ENCODE measurements at regions not wholly inside any gene's neighbourhood (a gene's known extent, or its start where the extent isn't known, plus 50 kb on each side); places are given as distances from the start of the nearest gene placed in this dataset.
"Not testable (repeated sequence)": the region's sequence is repeated elsewhere in the genome, so short reads cannot be mapped to it uniquely, and the experiment has no call there.

DNA sequence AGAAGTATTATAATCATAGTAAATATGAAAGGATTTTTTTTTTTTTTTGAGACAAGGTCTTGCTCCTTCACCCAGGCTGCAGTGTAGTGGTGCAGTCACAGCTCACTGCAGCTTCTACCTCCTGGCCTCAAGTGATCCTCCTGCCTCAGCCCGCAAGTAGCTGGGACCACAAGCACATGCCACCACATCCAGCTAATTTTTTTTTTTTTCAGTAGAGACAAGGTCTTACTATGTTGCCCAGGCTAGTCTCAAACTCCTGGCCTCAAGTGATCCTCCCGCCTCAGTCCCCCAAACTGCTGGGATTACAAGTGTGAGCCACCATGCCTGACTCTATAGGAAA is 86.2 kb upstream of the FOXN2 start:
- no peak for FAIRE-seq

DNA sequence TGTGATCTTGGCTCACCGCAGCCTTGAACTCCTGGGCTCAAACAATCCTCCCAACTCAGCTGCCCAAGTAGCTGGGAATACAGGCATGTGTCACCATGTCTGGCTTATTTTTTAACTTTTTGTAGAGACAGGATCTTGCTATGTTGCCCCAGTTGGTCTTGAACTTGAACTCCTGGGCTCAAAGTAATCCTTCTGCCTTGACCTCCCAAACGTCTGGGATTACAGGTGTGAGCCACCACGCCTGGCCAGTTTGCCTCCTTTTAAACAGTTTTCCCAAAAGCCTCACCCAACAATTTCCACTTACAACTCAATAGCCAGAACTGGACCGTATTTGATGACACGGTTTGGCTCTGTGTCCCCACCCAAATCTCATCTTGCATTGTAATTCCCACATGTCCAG is 85.4 kb upstream of the FOXN2 start:
- FAIRE-seq = no peak

DNA sequence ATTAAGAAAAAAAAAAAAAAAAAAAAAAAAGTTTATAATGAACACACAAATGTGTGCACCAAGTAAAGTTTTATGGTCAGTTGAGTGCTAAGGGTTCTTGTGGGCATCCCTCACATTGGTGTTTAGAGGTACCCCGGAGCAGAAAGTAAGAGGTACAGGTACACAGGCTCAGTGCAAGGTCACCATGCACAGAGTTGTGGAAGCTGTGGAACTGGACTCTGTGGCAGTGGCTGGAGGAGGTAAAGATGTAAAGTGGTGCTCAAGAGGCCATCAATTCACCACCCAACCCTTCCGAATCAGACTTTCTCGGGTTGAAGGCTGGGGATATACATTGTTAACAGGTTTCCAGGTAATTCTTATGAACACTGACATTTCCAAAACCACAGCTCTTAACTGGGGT is 83.6 kb upstream of the FOXN2 start:
- FAIRE-seq = no peak

DNA sequence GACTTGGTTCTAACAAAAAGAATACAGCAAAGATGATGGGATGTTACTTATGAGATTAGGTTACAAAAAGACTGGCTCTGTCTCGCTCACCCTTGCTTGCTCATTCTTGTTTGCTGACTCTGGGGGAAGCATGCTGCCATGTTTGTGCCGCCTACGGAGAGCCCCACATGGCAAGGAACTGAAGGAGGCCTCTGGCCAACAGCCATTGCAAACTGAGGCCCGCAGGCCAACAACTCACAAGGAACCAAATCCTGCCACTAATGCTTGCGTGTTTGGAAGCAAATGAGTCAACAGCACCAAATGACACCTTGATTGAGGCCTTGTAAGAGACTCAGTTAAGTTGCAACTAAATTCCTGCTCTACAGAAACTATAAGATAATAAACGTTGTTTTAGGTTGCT is 82.1 kb upstream of the FOXN2 start:
- no peak for FAIRE-seq

DNA sequence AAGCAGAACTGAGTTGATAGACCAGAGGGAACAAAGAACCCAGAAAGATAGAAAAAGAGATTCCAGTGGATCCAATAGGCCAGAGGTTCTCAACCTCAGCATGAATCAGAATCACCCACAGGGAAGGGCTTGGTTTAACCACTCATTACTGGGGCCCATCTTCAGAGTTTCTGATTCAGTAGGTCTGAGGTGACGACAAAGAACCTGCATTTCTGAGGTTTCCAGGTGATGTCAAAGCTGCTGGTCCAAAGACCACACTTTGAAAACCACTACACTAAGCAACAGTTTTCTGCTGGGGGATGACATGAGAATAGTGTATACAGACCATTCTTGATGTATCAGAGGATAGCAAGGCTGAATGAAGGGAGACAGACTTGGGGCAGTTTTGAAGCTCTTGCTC is 81.5 kb upstream of the FOXN2 start:
- FAIRE-seq = no peak

DNA sequence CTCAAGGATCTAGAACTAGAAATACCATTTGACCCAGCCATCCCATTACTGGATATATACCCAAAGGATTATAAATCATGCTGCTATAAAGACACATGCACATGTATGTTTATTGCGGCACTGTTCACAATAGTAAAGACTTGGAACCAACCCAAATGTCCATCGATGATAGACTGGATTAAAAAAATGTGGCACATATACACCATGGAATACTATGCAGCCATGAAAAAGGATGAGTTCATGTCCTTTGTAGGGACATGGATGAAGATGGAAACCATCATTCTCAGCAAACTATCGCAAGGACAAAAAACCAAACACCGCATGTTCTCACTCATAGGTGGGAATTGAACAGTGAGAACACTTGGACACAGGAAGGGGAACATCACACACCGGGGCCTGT is 80.7 kb upstream of the FOXN2 start:
- not testable (repeated sequence) for FAIRE-seq

DNA sequence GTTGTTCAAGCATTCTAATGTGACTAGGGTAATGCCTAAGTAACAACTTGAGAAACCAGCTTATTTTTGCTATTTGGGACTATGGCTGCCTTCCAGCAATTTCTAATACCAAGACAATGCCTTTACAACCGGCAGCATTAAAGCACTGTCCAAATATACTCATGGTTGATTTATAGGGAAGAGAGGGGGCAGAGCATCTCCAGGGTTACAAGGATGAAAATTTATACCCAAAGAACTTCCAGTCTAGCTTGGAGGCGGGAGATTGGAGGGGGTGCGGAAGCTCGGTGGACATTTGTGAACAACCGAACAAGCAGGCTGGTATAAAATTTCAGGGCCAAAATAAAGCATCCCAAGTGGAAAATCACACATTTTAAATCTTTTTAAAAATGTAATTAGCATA is 79.4 kb upstream of the FOXN2 start:
- no peak for FAIRE-seq

DNA sequence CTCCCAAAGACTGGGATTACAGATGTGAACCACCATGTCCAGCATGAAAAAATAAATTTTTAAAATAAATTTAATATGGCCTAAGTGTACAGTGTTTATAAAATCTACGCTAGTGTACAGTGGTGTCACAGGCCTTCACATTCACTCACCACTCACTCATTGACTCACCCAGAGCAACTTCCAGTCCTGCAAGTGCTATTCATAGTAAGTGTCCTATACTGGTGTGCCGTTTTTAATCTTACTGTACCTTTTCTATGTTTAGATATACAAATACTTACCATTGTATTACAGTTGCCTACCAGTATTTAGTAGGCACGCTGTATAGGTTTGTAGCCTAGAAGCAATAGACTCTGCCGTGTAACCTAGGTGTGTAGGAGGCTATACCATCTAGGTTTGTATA is 76.1 kb upstream of the FOXN2 start:
- FAIRE-seq = no peak

DNA sequence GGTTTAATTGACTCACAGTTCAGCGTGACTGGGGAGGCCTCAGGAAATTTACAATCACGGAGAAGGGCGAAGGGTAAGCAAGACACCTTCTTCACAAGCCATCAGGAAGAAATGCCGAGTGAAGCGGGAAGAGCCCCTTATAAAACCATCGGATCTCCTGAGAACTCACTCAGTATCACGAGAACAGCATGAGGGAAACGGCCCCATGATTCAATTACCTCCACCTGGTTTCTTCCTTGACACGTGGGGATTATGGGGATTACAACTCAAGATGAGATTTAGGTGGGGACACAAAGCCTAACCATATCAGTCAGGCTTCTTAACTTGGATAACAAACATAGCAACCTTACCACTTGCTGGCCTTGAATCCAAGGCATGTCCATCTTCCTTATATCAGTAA is 73.6 kb upstream of the FOXN2 start:
- no peak for FAIRE-seq

DNA sequence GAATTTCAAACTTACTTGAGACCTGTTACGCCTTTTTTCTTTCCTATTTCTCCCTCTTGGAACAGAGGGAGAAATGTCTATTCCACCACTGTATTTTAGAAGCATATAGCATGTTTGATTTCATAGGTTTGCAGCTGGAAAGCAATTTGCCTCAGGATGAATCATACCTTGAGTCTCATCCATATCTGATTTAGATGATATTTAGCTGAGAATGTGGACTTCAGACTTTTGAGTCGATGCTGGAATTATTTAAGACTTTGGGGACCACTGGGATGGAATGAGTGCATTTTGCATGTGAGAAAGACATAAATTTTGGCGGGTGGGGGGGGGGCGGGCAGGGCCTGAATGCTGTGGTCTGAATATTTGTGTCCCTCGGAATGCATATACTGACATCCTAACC is 67.3 kb upstream of the FOXN2 start:
- FAIRE-seq = no peak

DNA sequence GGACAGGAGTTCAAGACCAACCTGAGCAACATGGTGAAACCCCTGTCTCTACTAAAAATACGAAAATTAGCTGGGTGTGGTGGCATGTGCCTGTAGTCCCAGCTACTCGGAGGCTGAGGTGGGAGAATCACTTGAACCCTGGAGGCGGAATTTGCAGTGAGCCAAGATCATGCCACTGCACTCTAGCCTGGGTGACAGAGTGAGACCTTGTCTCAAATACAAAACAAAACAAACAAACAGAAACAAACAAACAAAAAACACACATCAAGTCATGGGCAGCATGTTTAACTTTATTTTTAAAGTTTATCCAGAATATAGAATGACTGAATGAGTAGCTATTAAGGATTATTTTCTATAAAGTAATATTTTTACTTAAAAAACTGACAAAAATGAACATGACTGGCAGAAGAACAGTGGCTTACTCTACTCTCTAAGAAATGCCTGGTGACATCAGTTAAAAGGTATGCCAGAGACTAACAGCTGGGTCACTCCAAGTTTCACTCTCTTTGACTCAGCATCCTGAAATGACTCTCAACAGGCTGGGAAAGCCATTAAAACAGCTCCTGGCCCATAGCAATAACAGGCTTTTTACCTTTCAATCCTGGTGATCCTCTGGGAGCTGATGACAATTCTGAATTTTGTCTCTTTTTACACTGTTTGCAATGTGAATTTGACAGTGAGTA is 66.1 kb upstream of the FOXN2 start:
- FAIRE-seq = peak; percentile 71

DNA sequence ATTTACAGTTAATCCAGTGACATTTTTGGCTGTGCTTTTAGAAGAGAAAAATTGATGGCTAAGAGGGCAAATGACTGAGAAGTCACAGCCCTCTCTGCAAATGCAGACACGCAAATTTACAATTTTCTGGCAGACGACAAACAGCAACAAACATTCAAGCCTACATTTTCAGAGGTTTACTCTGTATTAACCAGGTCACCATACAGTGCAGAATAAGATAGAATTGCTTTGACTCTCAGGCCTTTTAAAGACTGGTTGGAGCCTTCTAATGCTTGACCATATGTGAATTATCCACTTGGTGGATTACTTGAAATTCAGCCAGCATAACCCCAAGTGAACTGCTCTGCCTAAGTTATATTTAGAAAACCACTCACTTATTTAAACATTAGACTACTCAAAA is 65.5 kb upstream of the FOXN2 start:
- FAIRE-seq = peak; percentile 94

DNA sequence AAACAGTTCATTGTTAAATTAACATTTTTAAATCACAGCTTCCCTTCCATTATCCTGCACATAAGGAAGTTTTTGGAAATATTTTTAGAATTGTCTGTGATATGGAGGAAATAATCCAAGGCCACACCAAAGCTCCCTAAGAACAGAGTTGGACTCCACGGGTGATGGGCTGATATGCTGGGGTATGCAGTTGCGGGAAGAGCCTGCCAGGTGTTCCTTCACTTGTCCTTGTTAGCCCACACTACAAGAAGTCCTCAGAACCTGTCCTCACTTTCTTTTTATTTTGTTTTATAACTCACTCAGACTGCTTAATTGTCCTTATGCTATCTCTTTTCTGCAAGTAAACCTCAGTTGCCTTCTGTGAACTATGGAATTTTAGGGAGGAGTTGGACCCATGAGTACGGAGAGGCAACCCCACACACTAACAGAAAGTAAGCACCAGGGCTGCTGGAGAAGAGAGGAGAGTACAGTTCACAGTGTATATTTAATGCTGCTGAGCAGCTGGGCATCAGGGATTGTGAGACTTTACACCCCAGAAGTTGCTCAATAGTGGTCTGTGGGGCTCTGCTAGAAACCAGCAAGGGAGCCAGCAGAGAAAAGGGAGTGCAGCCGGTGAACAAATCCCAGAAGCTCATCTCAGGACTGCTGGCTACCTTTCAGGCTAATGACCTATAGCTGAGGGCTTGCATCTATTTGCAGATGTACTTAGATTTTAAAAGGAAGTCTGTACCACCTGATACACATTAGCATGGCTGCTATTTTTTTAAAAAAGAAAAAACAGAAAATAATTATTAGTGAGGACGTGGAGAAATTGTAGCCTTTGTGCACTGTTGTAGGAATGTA is 64.6 kb upstream of the FOXN2 start:
- no peak for FAIRE-seq

DNA sequence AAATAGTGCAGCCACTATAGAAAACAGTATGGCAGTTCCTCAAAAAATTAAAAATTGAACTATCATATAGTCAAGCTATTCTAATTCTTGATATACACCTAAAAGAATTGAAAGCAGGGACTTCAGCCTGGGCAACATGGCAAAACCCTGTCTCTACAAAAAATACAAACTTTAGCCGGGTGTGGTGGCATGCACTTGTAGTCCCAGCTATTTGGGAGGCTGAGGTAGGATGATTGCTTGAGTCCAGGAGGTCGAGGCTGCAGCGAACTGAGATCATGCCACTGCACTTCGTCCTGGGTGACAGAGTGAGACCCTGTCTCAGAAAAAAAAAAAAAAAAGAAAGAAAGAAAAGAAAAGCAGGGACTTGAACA is 64.0 kb upstream of the FOXN2 start:
- FAIRE-seq = no peak

DNA sequence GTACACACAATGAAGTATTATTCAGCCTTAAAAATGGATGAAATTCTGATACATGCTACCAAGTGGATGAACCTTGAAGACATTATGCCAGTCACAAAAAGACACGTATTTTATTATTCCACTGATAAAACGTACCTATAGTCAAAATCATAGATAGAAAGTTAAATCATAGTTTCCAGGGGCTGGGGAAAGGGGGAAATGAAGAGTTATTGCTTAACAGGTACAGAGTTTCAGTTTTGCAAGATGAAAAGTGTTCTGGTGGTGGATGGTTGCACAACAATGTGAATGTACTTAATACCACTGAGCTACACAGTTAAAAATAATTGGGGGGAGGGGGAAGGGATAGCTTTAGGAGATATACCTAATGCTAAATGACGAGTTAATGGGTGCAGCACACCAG is 63.5 kb upstream of the FOXN2 start:
- no peak for FAIRE-seq

DNA sequence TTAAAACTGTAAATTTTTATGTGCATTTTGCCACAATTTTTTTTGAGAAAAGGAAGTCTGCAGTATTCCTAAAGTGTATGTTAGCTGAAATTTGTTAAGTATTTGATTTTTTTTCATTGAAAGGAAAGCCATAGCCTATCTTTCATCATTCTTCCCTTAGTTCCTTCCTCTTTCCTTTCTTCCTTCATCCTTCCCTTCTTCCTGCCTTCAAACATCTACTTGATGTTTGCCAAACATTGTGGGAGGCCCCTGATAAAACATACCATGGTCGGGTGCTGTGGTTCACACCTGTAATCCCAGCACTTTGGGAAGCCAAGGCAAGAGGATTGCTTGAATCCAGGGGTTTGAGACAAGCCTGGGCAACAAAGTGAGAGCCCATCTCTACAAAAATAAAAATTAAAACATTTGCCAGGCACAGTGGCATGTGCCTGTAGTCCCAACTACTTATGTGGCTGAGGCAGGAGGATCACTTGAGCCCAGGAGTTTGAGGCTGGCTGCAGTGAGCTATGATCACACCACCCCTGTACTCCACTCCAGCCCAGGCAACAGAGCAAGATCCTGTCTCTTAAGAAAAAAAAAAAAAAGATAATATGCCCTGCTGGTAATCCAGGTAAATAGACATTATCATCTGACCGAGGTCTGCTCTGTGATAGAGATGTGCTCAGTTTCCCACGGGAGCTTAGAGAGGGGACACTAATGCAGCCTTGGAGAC is 62.9 kb upstream of the FOXN2 start:
- no peak for FAIRE-seq

DNA sequence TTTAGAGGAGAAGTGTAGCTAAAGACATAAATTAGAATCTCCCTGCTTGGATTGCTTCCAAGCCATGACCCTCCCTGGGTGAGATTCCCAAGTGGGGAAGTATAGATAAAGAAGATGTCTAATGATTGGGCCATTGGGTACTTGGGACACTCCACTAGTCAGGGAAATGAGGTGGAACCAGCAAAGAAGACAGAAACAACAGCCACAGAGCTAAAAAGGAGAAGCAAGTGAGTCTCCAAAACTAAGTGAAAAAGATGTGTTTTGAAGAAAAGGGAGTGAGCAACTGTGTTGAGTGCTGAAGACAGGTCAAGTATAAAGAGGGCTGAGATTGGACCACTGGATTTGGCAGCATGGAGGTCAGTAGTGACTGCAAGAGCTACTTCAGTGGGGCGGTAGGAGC is 61.2 kb upstream of the FOXN2 start:
- FAIRE-seq = no peak

DNA sequence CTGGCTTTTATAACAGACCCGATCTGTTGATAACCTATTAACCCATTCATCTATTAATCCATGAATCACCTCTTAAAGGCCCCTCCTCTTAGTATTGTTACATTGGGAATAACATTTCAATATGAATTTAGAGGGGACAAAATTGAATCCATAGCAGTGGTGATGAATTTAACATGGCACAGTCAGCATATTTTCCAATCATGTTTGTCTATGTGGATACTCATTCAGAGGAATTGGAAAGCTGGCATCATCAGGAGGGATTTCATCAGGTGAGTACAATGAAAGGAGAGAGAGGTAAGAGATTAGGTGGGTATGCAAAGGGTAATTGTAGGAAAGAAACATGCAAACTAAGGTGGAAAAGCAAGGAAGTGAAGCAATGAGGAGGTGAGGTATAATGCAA is 59.6 kb upstream of the FOXN2 start:
- no peak for FAIRE-seq

DNA sequence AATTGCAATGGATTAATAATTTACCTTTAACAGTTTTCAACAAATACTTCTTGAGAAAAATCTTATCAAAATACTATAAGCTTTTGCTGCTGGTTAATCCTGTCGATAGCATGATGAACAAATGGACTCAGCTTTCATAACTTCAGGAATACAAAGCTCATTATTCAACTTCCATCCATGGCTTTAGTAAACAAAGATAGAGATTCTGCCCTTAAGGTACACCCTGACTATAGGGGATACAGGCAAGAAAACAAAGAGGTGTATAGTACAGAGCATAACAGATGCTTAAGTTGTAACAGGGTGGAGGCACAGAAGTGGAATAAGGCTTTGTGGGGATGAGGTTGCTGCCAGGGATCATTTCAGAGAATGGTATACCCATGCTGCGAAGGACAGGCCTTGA is 57.0 kb upstream of the FOXN2 start:
- FAIRE-seq = no peak

DNA sequence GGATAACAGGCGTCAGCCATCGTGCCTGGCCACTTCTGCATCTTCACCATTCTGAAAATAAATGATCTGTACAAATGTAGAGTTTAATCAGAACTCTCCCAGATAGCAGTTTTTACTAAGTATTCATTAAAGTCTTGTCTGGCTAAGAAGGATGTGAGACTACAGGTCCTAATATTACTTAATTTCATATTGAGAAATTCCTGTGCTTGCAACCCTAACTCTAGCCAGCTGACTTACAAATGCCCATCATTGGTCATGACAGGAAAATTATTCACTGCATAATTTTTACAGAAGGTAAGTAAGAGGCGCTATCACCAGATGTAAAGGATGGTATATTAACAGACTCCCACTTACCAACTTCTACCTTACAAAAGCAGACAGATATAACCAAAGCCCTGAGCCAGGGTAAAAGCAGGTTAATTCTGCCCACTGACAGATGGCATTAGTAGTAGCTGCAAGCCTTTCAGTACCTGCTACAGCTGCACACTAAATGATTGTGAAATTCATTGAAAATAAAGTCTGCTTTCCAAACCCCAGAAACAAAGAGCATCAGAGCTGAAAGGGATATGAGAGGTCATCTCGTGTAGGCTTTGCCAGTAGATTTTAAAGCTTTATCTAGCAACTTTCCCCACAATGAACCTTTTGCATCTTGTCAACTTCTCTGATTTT is 55.9 kb upstream of the FOXN2 start:
- peak; percentile 65 for FAIRE-seq

DNA sequence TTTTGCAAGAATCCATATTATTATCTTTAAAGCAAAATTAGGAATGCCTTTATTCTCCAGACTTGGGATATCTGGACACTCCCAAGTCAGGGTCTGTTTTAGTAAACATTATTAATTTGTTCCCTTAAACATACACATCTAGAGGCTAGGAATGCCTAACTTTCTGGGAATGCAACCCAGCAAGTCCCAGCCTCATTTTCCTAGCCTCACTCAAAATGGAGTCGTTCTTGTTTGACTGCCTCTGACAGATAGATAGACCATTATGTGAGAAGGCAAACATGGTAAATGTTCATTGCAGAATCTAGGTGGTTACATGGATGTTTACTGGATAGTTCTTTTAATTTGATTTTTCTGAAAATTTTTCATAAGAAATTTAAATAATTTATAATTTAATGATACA is 54.7 kb upstream of the FOXN2 start:
- FAIRE-seq = no peak

DNA sequence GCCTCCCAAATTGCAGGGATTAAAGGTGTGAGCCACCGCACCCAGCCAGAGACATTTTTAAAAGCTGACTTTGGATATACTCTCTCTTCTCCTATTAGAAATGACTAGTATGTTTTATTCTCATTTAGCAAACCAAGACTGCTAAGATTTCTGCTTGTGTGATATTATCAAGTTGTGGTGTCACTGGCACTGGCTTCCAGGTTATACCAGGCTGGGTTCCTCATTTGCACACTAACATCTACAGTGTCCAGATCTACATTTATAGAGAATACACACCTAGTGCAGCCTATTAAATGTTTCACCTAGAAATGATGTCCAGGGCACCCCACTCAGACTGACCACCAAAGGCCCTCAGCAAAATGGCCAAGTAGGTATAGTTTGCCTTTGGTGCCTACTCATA is 49.9 kb upstream of the FOXN2 start:
- FAIRE-seq = no peak

Data from islet of Langerhans (tissue), 1 donor.